Naive thymus-derived CD8-positive, alpha-beta T cell (primary cell): ENCODE measurements at regions not wholly inside any gene's neighbourhood (a gene's known extent, or its start where the extent isn't known, plus 50 kb on each side); places are given as distances from the start of the nearest gene placed in this dataset.

Source experiments
- ATAC-seq, 2 donors: fragments of 150-1000 bp; cut with Tn5 transposase in 1 of 2; sonication (Bioruptor Pico), chemical (Tn5 transposase) in 1 of 2; 1 replicate in 1 of 2; 2 replicates in 1 of 2; pipeline ENCODE4 v1.10.0; 2021; ENCODE audit warnings: mild to moderate bottlenecking in 2 of 2, moderate library complexity in 2 of 2
- POLR2A ChIA-PET: fragments of 350-600 bp; sonication (Branson Sonifier 250); formaldehyde crosslinking; loops from one replicate; lab custom pipeline; 2021; ENCODE audit warnings: antibody characterized with exemption; lab: Charles Lee
- DNase-seq, 10 donors: peaks; one replicate each; pipeline versions ENCODE4 v3.0.0 to v3.0.0-alpha.2; 2020 to 2022
- H3K27ac Mint-ChIP-seq, 10 donors: one replicate each; pipeline ENCODE4 v1.8.0; 2020 to 2022; ENCODE audit warnings: mild to moderate bottlenecking in 10 of 10, mixed read lengths in 10 of 10, moderate library complexity in 4 of 10, inconsistent platforms in 1 of 10
- H3K27me3 Mint-ChIP-seq, 5 donors: one replicate each; pipeline ENCODE4 v1.8.0; 2021 to 2022; ENCODE audit warnings: mixed read lengths in 5 of 5
- H3K36me3 Mint-ChIP-seq, 3 donors: one replicate each; pipeline ENCODE4 v1.8.0; 2020 to 2022; ENCODE audit warnings: mixed read lengths in 3 of 3, mild to moderate bottlenecking in 2 of 3, inconsistent platforms in 1 of 3
- H3K4me1 Mint-ChIP-seq, 4 donors: one replicate each; pipeline ENCODE4 v1.8.0; 2021 to 2022; ENCODE audit warnings: mixed read lengths in 4 of 4
- H3K4me3 Mint-ChIP-seq, 10 donors: one replicate each; pipeline ENCODE4 v1.8.0; 2020 to 2022; ENCODE audit warnings: mild to moderate bottlenecking in 10 of 10, mixed read lengths in 10 of 10, moderate library complexity in 6 of 10, inconsistent platforms in 1 of 10
- H3K9me3 Mint-ChIP-seq, 9 donors: one replicate each; pipeline ENCODE4 v1.8.0; 2020 to 2022; ENCODE audit warnings: mixed read lengths in 9 of 9, mild to moderate bottlenecking in 3 of 9, inconsistent platforms in 1 of 9, moderate library complexity in 1 of 9

GRCh38 chr17:27072885-27073284 lies 221.0 kb upstream of the WSB1 start:
- POLR2A ChIA-PET: no interaction called here
- peaks cover 0 to 16% (median 0%) of the 10 kb centered on the region in 9 donors for H3K9me3 Mint-ChIP-seq
- peaks cover 8 to 36% (median 13%) of the 10 kb centered on the region in 5 donors for H3K27me3 Mint-ChIP-seq
- H3K27ac Mint-ChIP-seq: no peak overlapping the region
- no peak overlapping the region for H3K4me3 Mint-ChIP-seq
- no peak for DNase-seq
- H3K4me1 Mint-ChIP-seq: no peaks in the 10 kb centered on the region
- ATAC-seq: no peak
- H3K36me3 Mint-ChIP-seq: peaks cover 0 to 5% (median 0%) of the 10 kb centered on the region in 3 donors

GRCh38 chr17:27076814-27077213 lies 217.1 kb upstream of the WSB1 start:
- DNase-seq (no peak), ATAC-seq (no peak)
- POLR2A ChIA-PET: no interaction called here
- H3K4me1 Mint-ChIP-seq: no peaks in the 10 kb centered on the region
- peaks cover 10 to 46% (median 14%) of the 10 kb centered on the region in 5 donors for H3K27me3 Mint-ChIP-seq
- no peak overlapping the region for H3K4me3 Mint-ChIP-seq
- H3K36me3 Mint-ChIP-seq: no peaks in the 10 kb centered on the region
- no peak overlapping the region for H3K27ac Mint-ChIP-seq
- H3K9me3 Mint-ChIP-seq: peaks cover 0 to 9% (median 0%) of the 10 kb centered on the region in 9 donors

- Mint-ChIP-seq H3K27ac (no peak overlapping the region), H3K9me3 (peaks cover 0 to 9% (median 0%) of the 10 kb centered on the region in 9 donors), H3K27me3 (peaks cover 12 to 50% (median 14%) of the 10 kb centered on the region in 5 donors), H3K36me3 (no peaks in the 10 kb centered on the region), H3K4me3 (no peak overlapping the region), H3K4me1 (no peaks in the 10 kb centered on the region)
- ATAC-seq (no peak), DNase-seq (no peak)
- POLR2A ChIA-PET: no interaction called here
These were observed 215.6 kb upstream of the WSB1 start for GRCh38 chr17:27078296-27078695.

GRCh38 chr17:27079660-27080059 lies 214.3 kb upstream of the WSB1 start:
- DNase-seq (no peak), ATAC-seq (no peak)
- Mint-ChIP-seq H3K4me1 (no peaks in the 10 kb centered on the region), H3K27ac (no peak overlapping the region), H3K27me3 (peaks cover 12 to 45% (median 16%) of the 10 kb centered on the region in 5 donors), H3K9me3 (peaks cover 0 to 9% (median 0%) of the 10 kb centered on the region in 9 donors), H3K4me3 (no peak overlapping the region), H3K36me3 (no peaks in the 10 kb centered on the region)
- POLR2A ChIA-PET: no interaction called here

DNA sequence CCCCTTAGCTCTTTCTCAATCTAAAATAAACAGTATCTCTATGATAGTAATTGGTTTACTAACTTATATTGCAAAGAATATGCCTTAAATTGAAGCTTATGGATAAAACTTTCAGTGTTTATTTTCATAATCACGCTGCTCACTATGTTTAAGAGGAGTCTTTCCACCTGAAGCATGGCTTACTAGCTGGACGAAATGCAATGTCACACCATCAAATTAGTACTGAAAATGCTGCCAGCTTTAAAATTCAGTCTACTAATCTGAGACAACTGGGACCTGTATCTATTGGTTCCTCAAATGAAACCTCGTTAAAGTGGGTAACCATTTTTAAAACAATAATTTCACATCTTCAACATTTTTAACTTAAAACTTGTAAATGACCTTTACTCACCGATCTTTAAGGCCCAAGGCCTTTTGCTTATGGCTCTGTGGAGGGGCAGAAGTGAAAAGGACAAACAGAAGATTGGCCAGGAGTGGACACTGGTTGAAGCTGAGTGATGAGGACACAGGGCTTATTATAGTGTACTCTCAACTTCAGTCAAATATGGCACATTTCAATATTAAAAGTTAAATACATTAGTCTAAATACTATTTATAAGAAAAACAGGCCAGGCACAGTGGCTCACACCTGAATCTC lies 212.8 kb upstream of the WSB1 start:
- Mint-ChIP-seq H3K4me3 (no peak overlapping the region), H3K27ac (no peak overlapping the region), H3K27me3 (peaks cover 4 to 34% (median 9%) of the 10 kb centered on the region in 5 donors), H3K36me3 (no peaks in the 10 kb centered on the region), H3K4me1 (no peaks in the 10 kb centered on the region), H3K9me3 (peaks cover 0 to 5% (median 0%) of the 10 kb centered on the region in 9 donors)
- ATAC-seq (no peak), DNase-seq (no peak)
- POLR2A ChIA-PET: no interaction called here

GRCh38 chr17:27082023-27082774 lies 211.7 kb upstream of the WSB1 start:
- no peaks in the 10 kb centered on the region for H3K4me1 Mint-ChIP-seq
- H3K36me3 Mint-ChIP-seq: no peaks in the 10 kb centered on the region
- peaks cover 0 to 2% (median 0%) of the 10 kb centered on the region in 9 donors for H3K9me3 Mint-ChIP-seq
- peaks cover 3 to 24% (median 8%) of the 10 kb centered on the region in 5 donors for H3K27me3 Mint-ChIP-seq
- H3K27ac Mint-ChIP-seq: no peak overlapping the region
- POLR2A ChIA-PET: no interaction called here
- no peak overlapping the region for H3K4me3 Mint-ChIP-seq
- DNase-seq: no peak
- no peak for ATAC-seq

DNA sequence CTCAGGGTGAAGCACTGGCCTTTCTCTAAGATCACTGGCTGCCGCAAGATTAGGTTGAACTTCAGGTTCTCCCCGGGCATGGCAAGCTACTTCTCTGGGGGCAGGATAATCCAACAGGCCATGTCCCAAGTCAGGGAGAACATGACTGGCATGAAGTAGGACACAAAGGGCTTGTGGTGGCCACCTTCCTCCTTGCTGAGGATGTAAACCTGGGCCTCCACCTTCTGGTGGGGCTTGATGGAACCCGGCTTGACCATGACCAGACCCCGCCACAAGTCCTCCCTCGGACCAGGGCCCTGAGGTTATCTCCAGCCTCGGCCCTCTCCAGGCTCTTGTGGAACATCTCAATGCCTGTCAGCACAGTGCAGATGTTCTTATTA lies 211.1 kb upstream of the WSB1 start:
- H3K27ac Mint-ChIP-seq: no peak overlapping the region
- peaks cover 3 to 22% (median 8%) of the 10 kb centered on the region in 5 donors for H3K27me3 Mint-ChIP-seq
- H3K36me3 Mint-ChIP-seq: no peaks in the 10 kb centered on the region
- no peak for DNase-seq
- ATAC-seq: no peak
- no peak overlapping the region for H3K4me3 Mint-ChIP-seq
- H3K9me3 Mint-ChIP-seq: peaks cover 0 to 2% (median 0%) of the 10 kb centered on the region in 9 donors
- POLR2A ChIA-PET: no interaction called here
- H3K4me1 Mint-ChIP-seq: no peaks in the 10 kb centered on the region

DNA sequence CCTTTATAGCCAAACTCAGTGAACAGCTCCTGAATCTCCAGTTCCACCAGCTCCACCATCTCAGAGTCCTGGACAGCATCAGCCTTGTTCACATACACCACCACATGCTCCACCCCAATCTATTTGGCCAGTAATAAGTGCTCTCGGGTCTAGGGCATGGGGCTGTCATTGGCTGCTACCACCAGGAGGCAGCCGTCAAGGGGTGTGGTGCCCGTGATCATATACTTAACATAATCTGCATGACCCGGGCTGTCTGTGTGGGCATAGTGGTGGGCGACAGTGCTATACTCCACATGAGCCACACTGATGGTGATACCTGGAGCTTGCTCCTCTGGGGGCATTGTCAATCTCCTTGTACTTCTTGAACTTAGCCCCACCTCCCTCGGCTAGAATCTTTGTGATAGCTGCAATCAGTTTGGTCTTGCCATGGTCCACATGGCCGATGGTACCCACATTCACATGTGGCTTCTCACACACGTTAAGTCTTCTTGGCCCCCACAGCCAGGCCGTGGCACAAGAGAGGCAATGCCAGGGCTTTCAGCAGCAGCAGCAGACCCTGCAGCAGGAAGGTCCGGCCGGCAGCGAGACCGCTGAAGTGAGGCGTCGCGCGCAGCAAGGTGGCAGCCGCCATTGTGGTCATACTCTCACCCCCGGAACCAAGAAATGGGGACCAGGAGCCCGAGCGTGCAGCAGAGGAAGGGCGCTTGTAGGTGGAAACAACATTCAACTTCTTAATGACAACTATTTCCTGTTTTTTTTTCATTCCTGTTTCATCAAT lies 210.3 kb upstream of the WSB1 start:
- DNase-seq (no peak), ATAC-seq (no peak)
- Mint-ChIP-seq H3K4me3 (no peak overlapping the region), H3K4me1 (no peaks in the 10 kb centered on the region), H3K36me3 (no peaks in the 10 kb centered on the region), H3K27ac (no peak overlapping the region), H3K9me3 (peaks cover 0 to 7% (median 0%) of the 10 kb centered on the region in 9 donors), H3K27me3 (peaks cover 0 to 21% (median 8%) of the 10 kb centered on the region in 5 donors)
- POLR2A ChIA-PET: no interaction called here

- Mint-ChIP-seq H3K36me3 (no peaks in the 10 kb centered on the region), H3K27me3 (peaks cover 1 to 29% (median 4%) of the 10 kb centered on the region in 5 donors), H3K9me3 (peaks cover 0 to 19% (median 4%) of the 10 kb centered on the region in 9 donors), H3K4me1 (no peaks in the 10 kb centered on the region), H3K4me3 (no peak overlapping the region), H3K27ac (no peak overlapping the region)
- POLR2A ChIA-PET: no interaction called here
- ATAC-seq (no peak), DNase-seq (no peak)
These were observed 208.4 kb upstream of the WSB1 start for GRCh38 chr17:27085517-27085916.

DNA sequence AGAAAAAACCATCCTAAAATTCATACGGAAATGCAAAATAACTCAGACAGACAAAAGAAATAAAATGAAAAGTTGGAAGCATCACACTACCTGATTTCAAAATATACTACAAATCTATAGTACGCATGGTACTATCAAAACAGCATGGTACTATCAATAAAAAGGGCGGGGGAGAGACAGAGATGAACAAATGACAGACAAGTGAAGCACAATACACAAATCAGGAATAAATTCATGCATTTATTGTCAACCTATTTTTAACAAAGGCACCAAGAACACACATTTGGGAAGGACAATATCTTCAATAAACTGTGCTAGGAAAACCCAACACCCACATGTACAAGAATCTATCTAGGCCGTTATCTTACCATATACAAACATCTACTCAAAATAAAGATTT lies 207.4 kb upstream of the WSB1 start:
- Mint-ChIP-seq H3K27ac (no peak overlapping the region), H3K4me3 (no peak overlapping the region), H3K36me3 (peaks cover 0 to under 1% (median 0%) of the 10 kb centered on the region in 3 donors), H3K9me3 (peaks cover 0 to 19% (median 4%) of the 10 kb centered on the region in 9 donors), H3K27me3 (peaks cover 3 to 37% (median 7%) of the 10 kb centered on the region in 5 donors), H3K4me1 (peaks cover 0 to 3% (median 0%) of the 10 kb centered on the region in 4 donors)
- POLR2A ChIA-PET: no interaction called here
- ATAC-seq (no peak), DNase-seq (no peak)

- peaks cover 0 to 3% (median 0%) of the 10 kb centered on the region in 4 donors for H3K4me1 Mint-ChIP-seq
- H3K27me3 Mint-ChIP-seq: peaks cover 5 to 40% (median 7%) of the 10 kb centered on the region in 5 donors
- no peak overlapping the region for H3K4me3 Mint-ChIP-seq
- no peak for ATAC-seq
- DNase-seq: no peak
- no peak overlapping the region for H3K27ac Mint-ChIP-seq
- peaks cover 0 to 5% (median 0%) of the 10 kb centered on the region in 3 donors for H3K36me3 Mint-ChIP-seq
- peaks cover 0 to 19% (median 4%) of the 10 kb centered on the region in 9 donors for H3K9me3 Mint-ChIP-seq
- POLR2A ChIA-PET: no interaction called here
These were observed 205.8 kb upstream of the WSB1 start for GRCh38 chr17:27087935-27088766.

- ATAC-seq (no peak), DNase-seq (no peak)
- POLR2A ChIA-PET: no interaction called here
- H3K4me3 Mint-ChIP-seq: no peak overlapping the region
- peaks cover 0 to 19% (median 4%) of the 10 kb centered on the region in 9 donors for H3K9me3 Mint-ChIP-seq
- peaks cover 0 to 5% (median 0%) of the 10 kb centered on the region in 3 donors for H3K36me3 Mint-ChIP-seq
- H3K27me3 Mint-ChIP-seq: peaks cover 7 to 35% (median 9%) of the 10 kb centered on the region in 5 donors
- H3K4me1 Mint-ChIP-seq: peaks cover 0 to 3% (median 0%) of the 10 kb centered on the region in 4 donors
- no peak overlapping the region for H3K27ac Mint-ChIP-seq
These were observed 205.2 kb upstream of the WSB1 start for GRCh38 chr17:27088767-27089078.
